Endothelial cell of umbilical vein (primary cell): ENCODE measurements at regions not wholly inside any gene's neighbourhood (a gene's known extent, or its start where the extent isn't known, plus 50 kb on each side); places are given as distances from the start of the nearest gene placed in this dataset.

Source experiments
- BruUV-seq: library from RNA; stranded (reverse); fragments of 400-500 nt; replicated peaks from 2 replicates; lab custom pipeline; 2021; lab: Mats Ljungman, UMichigan
- CTCF ChIA-PET: fragments of 300-600, 350-600 bp; sonication (Branson Sonifier 250); formaldehyde crosslinking; loops from one replicate; lab custom pipeline; 2021; ENCODE audit warnings: antibody characterized with exemption, inconsistent platforms; lab: Charles Lee
- POLR2A ChIA-PET: fragments of 300-600, 350-600 bp; sonication (Branson Sonifier 250); formaldehyde crosslinking; loops from one replicate; lab custom pipeline; 2021; ENCODE audit warnings: antibody characterized with exemption, inconsistent platforms; lab: Charles Lee
- DNase-seq: peaks from one replicate; pipeline ENCODE4 v3.0.0-alpha.2; 2011; ENCODE audit warnings: low read depth, low spot score
- FAIRE-seq: peaks from 2 replicates; lab custom pipeline; 2011; peaks lifted over from hg19 to GRCh38; lab: Jason Lieb, UNC
- H2AFZ ChIP-seq: 2 replicates; pipeline ENCODE4 v1.6.0; 2012; ENCODE audit warnings: low read depth, low read length, control low read depth, inconsistent platforms
- H3K27ac ChIP-seq: 2 replicates; pipeline ENCODE4 v1.5.1; 2011; ENCODE audit warnings: low read depth, mild to moderate bottlenecking, control low read depth, low read length, moderate library complexity; ENCODE audit not compliant: insufficient read depth
- H3K27me3 ChIP-seq, 2 experiments: 2 replicates each; pipeline versions ENCODE4 v1.6.0 to v1.6.1; 2011; ENCODE audit warnings: low read length in 2 of 2, mixed read lengths in 1 of 2; ENCODE audit not compliant: control insufficient read depth in 2 of 2, insufficient read depth in 2 of 2
- H3K36me3 ChIP-seq, 2 experiments: 2 replicates in 1 of 2; 3 replicates in 1 of 2; pipeline ENCODE4 v1.5.1; 2011; ENCODE audit warnings: low read length in 2 of 2, mild to moderate bottlenecking in 1 of 2, moderate library complexity in 1 of 2; ENCODE audit not compliant: control insufficient read depth in 2 of 2, insufficient read depth in 2 of 2; ENCODE audit errors: extremely low read depth in 1 of 2
- H3K4me1 ChIP-seq: 3 replicates; pipeline ENCODE4 v1.5.1; 2011; ENCODE audit warnings: mild to moderate bottlenecking, low read length; ENCODE audit not compliant: control insufficient read depth, insufficient read depth; ENCODE audit errors: extremely low read depth
- H3K4me2 ChIP-seq: 2 replicates; pipeline ENCODE4 v1.6.1; 2011; ENCODE audit warnings: low read length, control low read depth, mixed read lengths; ENCODE audit not compliant: insufficient read depth
- H3K4me3 ChIP-seq, 3 experiments: fragments of 200-600 bp in 1 of 3; sonication (generic), shearing (Covaris generic) in 1 of 3; replicated peaks in 1 of 3; 2 replicates each; pipeline ENCODE4 v1.5.1; 2011 to 2016; ENCODE audit warnings: control low read depth in 3 of 3, low read length in 3 of 3, mild to moderate bottlenecking in 2 of 3, inconsistent platforms in 1 of 3, low read depth in 1 of 3, moderate library complexity in 1 of 3; ENCODE audit not compliant: insufficient read depth in 1 of 3
- H3K79me2 ChIP-seq: 2 replicates; pipeline ENCODE4 v1.6.0; 2012; ENCODE audit warnings: low read length, inconsistent platforms; ENCODE audit not compliant: control insufficient read depth, insufficient read depth
- H3K9ac ChIP-seq: replicated peaks from 2 replicates; pipeline ENCODE3; 2011; ENCODE audit warnings: low read length, control low read depth; ENCODE audit not compliant: insufficient read depth; ENCODE audit errors: extremely low read depth
- H3K9me1 ChIP-seq: replicated peaks from 3 replicates; pipeline ENCODE4 v1.6.0; 2011; ENCODE audit warnings: mild to moderate bottlenecking, low read length; ENCODE audit not compliant: control insufficient read depth, insufficient read depth; ENCODE audit errors: extremely low read depth
- H3K9me3 ChIP-seq: replicated peaks from 2 replicates; pipeline ENCODE4 v1.5.1; 2012; ENCODE audit warnings: low read length, inconsistent platforms; ENCODE audit not compliant: control insufficient read depth, insufficient read depth
- H4K20me1 ChIP-seq: replicated peaks from 2 replicates; pipeline ENCODE3; 2011; ENCODE audit warnings: mild to moderate bottlenecking, low read length; ENCODE audit not compliant: control insufficient read depth, insufficient read depth; ENCODE audit errors: extremely low read depth
- CTCF ChIP-seq, 2 donors: IDR thresholded peaks; 1 replicate in 1 of 2; 2 replicates in 1 of 2; pipeline ENCODE4 v1.5.1; 2011; ENCODE audit warnings: low read length in 2 of 2, mild to moderate bottlenecking in 2 of 2, moderate library complexity in 2 of 2, control low read depth in 1 of 2, inconsistent platforms in 1 of 2, low read depth in 1 of 2; ENCODE audit not compliant: insufficient read depth in 1 of 2; ENCODE audit errors: extremely low read depth in 1 of 2
- EZH2 ChIP-seq: IDR thresholded peaks from 2 replicates; pipeline ENCODE4 v1.6.1; 2012; ENCODE audit warnings: borderline replicate concordance, low read depth, mild to moderate bottlenecking, moderate library complexity, low read length, inconsistent platforms; ENCODE audit not compliant: severe bottlenecking
- FOS ChIP-seq: IDR thresholded peaks from 2 replicates; pipeline ENCODE4 v1.6.1; 2011; ENCODE audit warnings: mild to moderate bottlenecking, low read length, moderate library complexity, borderline replicate concordance; ENCODE audit not compliant: insufficient read depth
- GATA2 ChIP-seq: IDR thresholded peaks from 2 replicates; pipeline ENCODE4 v1.7.0; 2011; ENCODE audit warnings: low read depth, mild to moderate bottlenecking, moderate library complexity, mixed read lengths, low read length; ENCODE audit not compliant: insufficient read length, insufficient read depth
- JUN ChIP-seq: IDR thresholded peaks from 2 replicates; pipeline ENCODE4 v1.6.1; 2011; ENCODE audit warnings: borderline replicate concordance, low read depth; ENCODE audit not compliant: insufficient read length, insufficient read depth
- MAX ChIP-seq: IDR thresholded peaks from 2 replicates; pipeline ENCODE4 v1.6.1; 2011; ENCODE audit not compliant: insufficient read depth, insufficient read length
- MYC ChIP-seq: IDR thresholded peaks from one replicate; pipeline ENCODE4 v1.6.1; 2011; ENCODE audit warnings: mild to moderate bottlenecking, low read depth, low read length
- POLR2A ChIP-seq: IDR thresholded peaks from 2 replicates; pipeline ENCODE4 v1.6.1; 2012; ENCODE audit warnings: low read depth, mild to moderate bottlenecking, control low read depth, low read length
- POLR2AphosphoS5 ChIP-seq: IDR thresholded peaks from 2 replicates; pipeline ENCODE4 v1.6.1; 2012; ENCODE audit warnings: low read depth, mild to moderate bottlenecking, control low read depth, low read length, moderate library complexity; ENCODE audit not compliant: insufficient read depth
- dilution Hi-C: fragments of 300-500 bp; cut with MboI; formaldehyde crosslinking; loops from one replicate; pipeline ENCODE4 v1.15.0; 2019; ENCODE audit warnings: low sequenced_read_pairs; ENCODE audit not compliant: extremely low pct_ligation_motif_present
- intact Hi-C: fragments of 100-400 bp; cut with micrococcal nuclease; formaldehyde crosslinking; loops from one replicate; pipeline ENCODE4 v1.10.0; 2022

DNA sequence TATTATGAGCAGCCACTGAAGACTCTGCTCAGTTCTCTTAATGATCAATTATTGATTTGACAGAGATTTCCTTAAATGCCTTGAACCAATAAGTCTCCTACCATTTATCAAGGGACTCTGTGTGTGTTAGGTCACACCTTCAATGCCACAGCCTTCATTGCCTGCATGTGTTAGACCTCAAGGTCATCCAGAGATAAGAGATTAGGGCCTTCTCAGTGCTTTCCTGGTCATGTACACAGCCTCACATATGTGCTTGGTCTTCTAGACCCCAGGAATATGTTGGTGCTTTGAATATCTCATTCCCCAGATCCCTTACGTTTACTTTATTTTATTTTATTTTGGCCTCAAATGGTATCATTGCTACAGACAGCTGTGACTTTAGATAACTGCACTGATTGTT lies 93.0 kb upstream of the CTAGE1 start:
- Histone ChIP-seq H3K27me3 (no peaks in the 10 kb centered on the region), H3K4me3 (no peak overlapping the region), H3K9ac (no peak overlapping the region), H3K79me2 (no peaks in the 10 kb centered on the region), H3K27ac (no peak overlapping the region), H2AFZ (no peak overlapping the region), H3K4me2 (no peak overlapping the region), H4K20me1 (no peaks in the 10 kb centered on the region), H3K4me1 (peaks cover 1% of the 10 kb centered on the region), H3K9me3 (no peaks in the 10 kb centered on the region), H3K36me3 (no peaks in the 10 kb centered on the region), H3K9me1 (no peaks in the 10 kb centered on the region)
- no peak for DNase-seq
- no peak for FAIRE-seq
- CTCF ChIA-PET, result no interaction called here
- dilution Hi-C loops (no loop called here), intact Hi-C loops (no loop called here)
- POLR2A ChIA-PET, result no interaction called here
- TF ChIP-seq FOS (no peak), POLR2A (no peak), MYC (no peak), EZH2 (no peak), POLR2AphosphoS5 (no peak), GATA2 (no peak), MAX (no peak), JUN (no peak), CTCF (IDR thresholded peaks at IDR 0.05; ENCODE audit: extremely low read depth in 1 of 2, insufficient read depth in 1 of 2, low read depth in 1 of 2, low read length in 2 of 2) (no peak)
- no TSS peak for BruUV-seq
